ENCODE measurements at regions not wholly inside any gene's neighbourhood (a gene's known extent, or its start where the extent isn't known, plus 50 kb on each side); places are given as distances from the start of the nearest gene placed in this dataset.

GRCh38 chr6:170483413-170483812, 69.7 kb downstream of the PSMB1 start:
- DNase-seq (no peak), ATAC-seq (no peak)
- H3K36me3 Mint-ChIP-seq (ENCODE audit: insufficient read depth): no peaks in the 10 kb centered on the region
- peaks cover 6% of the 10 kb centered on the region for H3K9me3 Mint-ChIP-seq
- no peaks in the 10 kb centered on the region for H3K4me1 Mint-ChIP-seq (ENCODE audit: low read depth)
- peaks cover 20% of the 10 kb centered on the region for H3K27me3 Mint-ChIP-seq (ENCODE audit: low read depth)
- H3K4me3 Mint-ChIP-seq: no peak overlapping the region

DNA sequence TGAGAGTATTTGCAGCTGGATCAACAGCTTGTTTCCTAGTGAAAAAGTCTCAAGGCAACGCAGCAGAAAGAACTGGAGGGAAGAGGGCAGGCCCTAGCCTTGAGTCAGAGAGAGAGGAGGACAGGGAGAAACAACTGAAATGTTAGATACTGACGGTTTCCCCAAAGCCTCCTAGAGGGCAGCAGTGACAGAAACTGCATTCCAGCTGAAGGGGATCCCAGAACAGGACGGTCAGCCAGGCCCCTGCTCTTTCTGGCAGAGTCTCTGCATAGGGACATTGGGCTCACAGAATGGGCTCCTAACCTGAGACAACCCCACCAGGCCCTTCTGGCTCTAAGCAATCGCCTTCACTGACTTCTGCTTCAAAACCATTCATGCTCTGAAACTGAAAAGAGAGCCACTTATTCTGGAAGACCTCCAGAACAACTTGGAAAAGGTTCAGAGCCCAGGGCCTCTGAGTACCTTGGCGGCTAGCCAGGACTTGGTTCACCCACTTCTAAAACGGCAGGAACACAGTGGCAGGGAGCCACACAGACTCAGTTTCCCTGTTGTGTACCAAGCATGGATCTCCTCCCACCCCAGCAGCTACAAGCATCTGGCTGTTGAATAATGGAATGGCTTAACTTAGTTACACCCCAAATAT, 72.9 kb downstream of the PSMB1 start:
- H3K27me3 Mint-ChIP-seq (ENCODE audit: low read depth): peaks cover 26% of the 10 kb centered on the region
- no peak overlapping the region for H3K4me3 Mint-ChIP-seq
- peaks cover 6% of the 10 kb centered on the region for H3K9me3 Mint-ChIP-seq
- H3K36me3 Mint-ChIP-seq (ENCODE audit: insufficient read depth): no peaks in the 10 kb centered on the region
- no peak for ATAC-seq
- H3K4me1 Mint-ChIP-seq (ENCODE audit: low read depth): no peaks in the 10 kb centered on the region
- DNase-seq: no peak

DNA sequence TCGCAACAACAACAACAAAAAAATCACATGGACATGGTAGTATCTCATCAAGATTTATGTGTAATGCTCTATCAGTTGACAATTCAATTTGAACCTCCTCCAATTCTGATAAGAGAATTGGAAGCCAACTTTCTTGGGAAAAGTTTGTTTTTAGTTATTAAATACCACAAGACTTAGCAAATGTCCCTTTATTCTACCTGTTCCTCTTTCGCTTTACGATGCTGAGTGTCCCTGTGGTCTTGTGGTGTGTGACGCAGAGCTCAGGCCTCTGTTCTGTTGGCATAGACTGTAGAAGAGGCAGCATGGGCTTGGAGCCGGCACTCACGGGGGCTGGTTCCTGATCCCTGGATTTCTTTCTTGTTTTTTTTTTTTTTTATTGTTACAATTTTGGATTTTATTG, 76.7 kb downstream of the PSMB1 start:
- Mint-ChIP-seq H3K4me1 (ENCODE audit: low read depth) (no peaks in the 10 kb centered on the region), H3K36me3 (ENCODE audit: insufficient read depth) (no peaks in the 10 kb centered on the region), H3K27me3 (ENCODE audit: low read depth) (peaks cover 31% of the 10 kb centered on the region), H3K4me3 (no peak overlapping the region), H3K9me3 (no peaks in the 10 kb centered on the region)
- no peak for ATAC-seq
- no peak for DNase-seq

- H3K4me1 Mint-ChIP-seq (ENCODE audit: low read depth): no peaks in the 10 kb centered on the region
These were observed 78.0 kb downstream of the PSMB1 start for GRCh38 chr6:170475118-170475517.

DNA sequence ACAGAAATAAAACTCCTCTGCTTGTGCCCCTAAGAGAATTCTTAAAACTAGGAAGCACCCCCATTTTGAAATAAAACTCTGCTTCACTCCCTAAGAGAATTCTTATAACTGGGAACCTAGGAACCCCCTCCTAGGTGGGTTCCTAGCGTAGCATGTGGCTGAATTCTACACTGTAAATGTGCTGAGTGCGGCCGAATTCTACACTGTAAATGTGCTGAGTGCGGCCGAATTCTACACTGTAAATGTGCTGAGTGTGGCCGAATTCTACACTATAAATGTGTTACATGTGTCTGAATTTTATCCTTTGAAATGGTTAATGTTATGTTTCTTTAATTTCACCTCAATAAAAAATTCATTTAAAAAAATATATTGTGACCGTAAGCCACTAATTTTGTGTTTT, 79.3 kb downstream of the PSMB1 start:
- no peaks in the 10 kb centered on the region for H3K4me1 Mint-ChIP-seq (ENCODE audit: low read depth)
- ATAC-seq: no peak

More at GRCh38 chr6:170475118-170475517, 78.0 kb downstream of the PSMB1 start:
- Mint-ChIP-seq H3K36me3 (ENCODE audit: insufficient read depth) (no peaks in the 10 kb centered on the region), H3K9me3 (no peaks in the 10 kb centered on the region), H3K27me3 (ENCODE audit: low read depth) (peaks cover 23% of the 10 kb centered on the region), H3K4me3 (no peak overlapping the region)
- ATAC-seq (no peak), DNase-seq (no peak)

GRCh38 chr6:170473301-170473717, 79.8 kb downstream of the PSMB1 start:
- Mint-ChIP-seq H3K36me3 (ENCODE audit: insufficient read depth) (no peaks in the 10 kb centered on the region), H3K27me3 (ENCODE audit: low read depth) (peaks cover 21% of the 10 kb centered on the region), H3K9me3 (no peaks in the 10 kb centered on the region), H3K4me1 (ENCODE audit: low read depth) (no peaks in the 10 kb centered on the region), H3K4me3 (no peak overlapping the region)
- ATAC-seq (no peak), DNase-seq (no peak)

More for the DNA sequence above, 79.3 kb downstream of the PSMB1 start:
- Mint-ChIP-seq H3K27me3 (ENCODE audit: low read depth) (peaks cover 22% of the 10 kb centered on the region), H3K9me3 (no peaks in the 10 kb centered on the region), H3K4me3 (no peak overlapping the region), H3K36me3 (ENCODE audit: insufficient read depth) (no peaks in the 10 kb centered on the region)
- no peak for DNase-seq

DNA sequence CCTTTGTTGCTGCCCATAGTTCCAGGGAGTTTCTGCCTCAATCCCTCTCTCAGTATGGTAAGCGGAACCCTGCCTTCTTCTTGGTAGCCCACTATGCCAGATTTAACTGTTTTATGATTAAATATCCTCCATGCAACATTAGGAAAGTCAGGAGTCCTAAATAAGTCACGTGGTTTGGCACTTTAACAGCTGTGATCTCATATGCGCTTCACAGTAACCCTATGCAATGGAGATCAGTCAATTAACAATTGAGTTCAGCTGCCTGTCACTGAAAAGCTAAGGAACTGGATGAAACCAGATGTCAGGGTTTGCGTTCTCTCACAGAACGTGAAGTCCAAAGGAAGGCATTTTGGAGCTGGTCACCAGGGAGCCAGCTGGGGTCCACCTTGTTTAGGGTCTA, 81.6 kb downstream of the PSMB1 start:
- no peaks in the 10 kb centered on the region for H3K9me3 Mint-ChIP-seq
- no peaks in the 10 kb centered on the region for H3K4me1 Mint-ChIP-seq (ENCODE audit: low read depth)
- no peaks in the 10 kb centered on the region for H3K36me3 Mint-ChIP-seq (ENCODE audit: insufficient read depth)
- ATAC-seq (no peak), DNase-seq (no peak)
- no peak overlapping the region for H3K4me3 Mint-ChIP-seq
- peaks cover 12% of the 10 kb centered on the region for H3K27me3 Mint-ChIP-seq (ENCODE audit: low read depth)

DNA sequence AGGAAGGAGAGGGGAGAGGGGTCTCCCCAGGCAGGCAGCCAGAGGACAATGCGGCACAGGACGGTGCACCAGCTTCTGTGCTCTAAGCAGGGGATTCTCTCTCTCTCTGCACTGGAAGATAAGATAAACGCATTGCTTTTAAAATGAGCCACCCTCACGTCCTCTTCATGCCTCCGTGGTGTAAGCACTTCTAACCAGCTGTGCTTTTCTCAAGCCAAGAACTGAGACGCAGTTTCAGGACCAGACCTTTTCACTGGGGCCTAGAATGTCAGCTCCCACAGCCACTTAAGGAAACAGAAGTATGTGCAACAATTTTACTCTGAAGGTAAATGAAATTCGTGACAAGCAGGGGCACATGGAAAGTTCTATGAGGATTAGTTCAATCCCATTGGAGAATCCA, 82.4 kb downstream of the PSMB1 start:
- DNase-seq (no peak), ATAC-seq (no peak)
- H3K36me3 Mint-ChIP-seq (ENCODE audit: insufficient read depth): no peaks in the 10 kb centered on the region
- H3K9me3 Mint-ChIP-seq: no peaks in the 10 kb centered on the region
- H3K4me3 Mint-ChIP-seq: no peak overlapping the region
- peaks cover 12% of the 10 kb centered on the region for H3K27me3 Mint-ChIP-seq (ENCODE audit: low read depth)
- no peaks in the 10 kb centered on the region for H3K4me1 Mint-ChIP-seq (ENCODE audit: low read depth)

DNA sequence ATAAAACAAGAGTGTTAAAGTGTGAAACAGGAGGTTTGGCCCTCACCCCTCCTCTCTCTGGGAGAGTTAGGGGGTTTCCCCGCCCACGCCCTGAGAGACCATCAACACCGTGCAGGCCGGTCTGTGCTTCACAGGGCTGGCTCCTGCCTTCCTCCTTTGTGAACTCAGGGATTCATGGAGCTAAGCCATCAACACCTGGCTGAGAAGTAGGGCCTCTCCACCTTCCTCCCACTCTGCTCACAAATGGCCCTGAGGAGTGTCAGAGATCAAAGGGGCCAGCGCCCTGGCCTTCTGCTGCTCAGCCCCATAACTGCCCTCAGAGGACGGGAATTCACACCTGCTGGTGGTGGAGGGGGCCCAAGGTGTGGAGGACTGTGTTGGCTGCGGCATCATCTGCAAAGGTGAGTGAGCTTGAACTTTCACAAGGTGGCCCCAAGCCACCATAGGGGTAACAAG, 88.6 kb downstream of the PSMB1 start:
- DNase-seq: no peak
- no peaks in the 10 kb centered on the region for H3K36me3 Mint-ChIP-seq (ENCODE audit: insufficient read depth)
- peak overlapping the region; percentile 38 for H3K4me3 Mint-ChIP-seq
- no peak for ATAC-seq
- H3K9me3 Mint-ChIP-seq: no peaks in the 10 kb centered on the region
- peaks cover 13% of the 10 kb centered on the region for H3K27me3 Mint-ChIP-seq (ENCODE audit: low read depth)
- peaks cover 13% of the 10 kb centered on the region for H3K4me1 Mint-ChIP-seq (ENCODE audit: low read depth)

DNA sequence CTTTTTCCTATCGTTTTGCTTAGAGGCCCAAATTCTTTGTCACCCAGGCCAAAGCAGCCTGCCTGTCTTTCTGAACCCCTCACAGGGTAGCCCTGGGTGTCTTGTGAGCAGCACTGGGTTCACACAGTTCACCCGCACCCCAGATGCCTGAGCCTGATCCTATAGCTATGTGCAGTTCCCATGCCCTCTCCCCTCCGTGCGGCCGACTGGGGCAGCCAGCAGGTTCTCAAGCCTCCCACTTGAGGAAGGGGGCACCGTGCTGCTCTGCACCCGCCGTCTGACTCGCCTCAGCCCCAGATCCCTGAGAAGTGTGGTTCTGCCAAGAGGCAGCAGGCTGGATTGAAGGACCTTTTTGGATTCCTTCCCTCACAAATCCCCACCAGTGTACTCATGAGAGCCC, 89.0 kb downstream of the PSMB1 start:
- Mint-ChIP-seq H3K9me3 (no peaks in the 10 kb centered on the region), H3K27me3 (ENCODE audit: low read depth) (peaks cover 15% of the 10 kb centered on the region), H3K4me1 (ENCODE audit: low read depth) (peaks cover 15% of the 10 kb centered on the region), H3K36me3 (ENCODE audit: insufficient read depth) (no peaks in the 10 kb centered on the region), H3K4me3 (no peak overlapping the region)
- ATAC-seq (no peak), DNase-seq (no peak)

- Mint-ChIP-seq H3K4me3 (no peak overlapping the region), H3K27me3 (ENCODE audit: low read depth) (peaks cover 15% of the 10 kb centered on the region), H3K4me1 (ENCODE audit: low read depth) (peaks cover 15% of the 10 kb centered on the region), H3K36me3 (ENCODE audit: insufficient read depth) (no peaks in the 10 kb centered on the region), H3K9me3 (no peaks in the 10 kb centered on the region)
- no peak for DNase-seq
- no peak for ATAC-seq
These were observed 89.9 kb downstream of the PSMB1 start for GRCh38 chr6:170463101-170463721.

GRCh38 chr6:170462366-170463020, 90.6 kb downstream of the PSMB1 start:
- peaks cover 15% of the 10 kb centered on the region for H3K4me1 Mint-ChIP-seq (ENCODE audit: low read depth)
- DNase-seq (no peak), ATAC-seq (no peak)
- no peaks in the 10 kb centered on the region for H3K9me3 Mint-ChIP-seq
- H3K27me3 Mint-ChIP-seq (ENCODE audit: low read depth): peaks cover 15% of the 10 kb centered on the region
- no peaks in the 10 kb centered on the region for H3K36me3 Mint-ChIP-seq (ENCODE audit: insufficient read depth)
- no peak overlapping the region for H3K4me3 Mint-ChIP-seq

GRCh38 chr6:170461556-170462365, 91.3 kb downstream of the PSMB1 start:
- ATAC-seq: no peak

DNA sequence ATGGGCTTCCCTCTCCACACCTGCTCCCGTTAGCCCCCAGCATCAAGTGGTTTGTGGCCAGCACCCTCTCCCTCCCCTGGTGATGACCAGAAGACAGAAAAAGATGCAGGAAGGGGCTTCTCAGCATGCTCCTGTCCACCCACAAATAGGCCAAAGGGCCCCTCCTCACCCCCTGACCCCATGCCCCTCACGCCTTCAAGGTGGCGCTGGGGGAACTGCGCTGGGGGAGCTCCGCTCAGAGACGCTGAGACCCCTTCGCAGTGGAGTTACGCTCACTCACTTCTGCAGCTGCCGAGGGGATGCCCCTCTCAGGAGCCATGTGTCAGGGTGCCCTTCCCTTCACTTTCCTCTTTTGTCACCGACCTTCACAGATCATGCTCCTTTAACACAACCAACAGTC, 92.0 kb downstream of the PSMB1 start:
- ATAC-seq: no peak

More at GRCh38 chr6:170461556-170462365, 91.3 kb downstream of the PSMB1 start:
- no peak for DNase-seq
- no peak overlapping the region for H3K4me3 Mint-ChIP-seq
- no peaks in the 10 kb centered on the region for H3K36me3 Mint-ChIP-seq (ENCODE audit: insufficient read depth)
- peaks cover 15% of the 10 kb centered on the region for H3K27me3 Mint-ChIP-seq (ENCODE audit: low read depth)
- peaks cover 15% of the 10 kb centered on the region for H3K4me1 Mint-ChIP-seq (ENCODE audit: low read depth)
- H3K9me3 Mint-ChIP-seq: no peaks in the 10 kb centered on the region

More for the DNA sequence above, 92.0 kb downstream of the PSMB1 start:
- Mint-ChIP-seq H3K9me3 (no peaks in the 10 kb centered on the region), H3K36me3 (ENCODE audit: insufficient read depth) (no peaks in the 10 kb centered on the region), H3K4me3 (no peak overlapping the region), H3K4me1 (ENCODE audit: low read depth) (peaks cover 15% of the 10 kb centered on the region), H3K27me3 (ENCODE audit: low read depth) (peaks cover 15% of the 10 kb centered on the region)
- DNase-seq: no peak

All from activated T-cell treated with anti-CD3 and anti-CD28 coated beads, Interleukin-2, amount 50 U/mL, for 4 hours (primary cell).